ENCODE measurements at regions not wholly inside any gene's neighbourhood (a gene's known extent, or its start where the extent isn't known, plus 50 kb on each side); places are given as distances from the start of the nearest gene placed in this dataset.

GRCh38 chr21:17987382-17988101 lies 168.4 kb upstream of the C21orf91 start (continued):
- no peak for TF ChIP-seq USF2 (IDR thresholded peaks at IDR 0.05; ENCODE audit: low read length)
